ENCODE measurements at regions not wholly inside any gene's neighbourhood (a gene's known extent, or its start where the extent isn't known, plus 50 kb on each side); places are given as distances from the start of the nearest gene placed in this dataset.
"Not testable (repeated sequence)": the region's sequence is repeated elsewhere in the genome, so short reads cannot be mapped to it uniquely, and the experiment has no call there.

DNA sequence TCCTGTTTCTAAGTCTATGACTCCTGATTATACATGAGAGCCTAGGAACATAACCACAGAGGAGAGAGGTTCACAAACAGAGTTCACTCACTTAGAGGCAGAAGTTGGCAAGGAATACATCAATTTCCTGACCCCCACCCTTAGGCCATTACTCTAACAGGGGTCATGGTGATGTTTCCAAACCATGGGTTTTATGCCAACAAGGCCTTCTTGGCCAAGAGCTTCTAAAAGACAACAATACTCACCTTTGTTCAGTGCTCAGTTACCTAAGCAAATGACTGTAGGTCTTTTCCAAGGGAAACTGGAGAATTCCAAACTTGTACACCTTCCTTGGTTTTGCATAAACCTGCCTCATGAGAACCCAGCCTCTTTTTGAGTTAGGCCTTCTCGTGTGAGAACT lies 52.6 kb downstream of the ERICH4 start:
- no peak for DNase-seq (ENCODE audit: low read depth in 1 of 2, low spot score in 1 of 2)

GRCh38 chr19:41499899-41500298 lies 56.9 kb downstream of the ERICH4 start:
- no peak for DNase-seq (ENCODE audit: low read depth in 1 of 2, low spot score in 1 of 2)

GRCh38 chr19:41500443-41500842 lies 57.5 kb downstream of the ERICH4 start:
- DNase-seq (ENCODE audit: low read depth in 1 of 2, low spot score in 1 of 2), result no peak

GRCh38 chr19:41501854-41502253 lies 58.9 kb downstream of the ERICH4 start:
- no peak for DNase-seq (ENCODE audit: low read depth in 1 of 2, low spot score in 1 of 2)

- no peak for DNase-seq (ENCODE audit: low read depth in 1 of 2, low spot score in 1 of 2)
These were observed 62.1 kb downstream of the ERICH4 start for GRCh38 chr19:41505105-41505504.

GRCh38 chr19:41510484-41510883 lies 65.5 kb upstream of the CEACAM21 start:
- DNase-seq (ENCODE audit: low read depth in 1 of 2, low spot score in 1 of 2), result no peak

GRCh38 chr19:41511628-41512027 lies 64.3 kb upstream of the CEACAM21 start:
- no peak for DNase-seq (ENCODE audit: low read depth in 1 of 2, low spot score in 1 of 2)

- no peak for DNase-seq (ENCODE audit: low read depth in 1 of 2, low spot score in 1 of 2)
These were observed 60.8 kb upstream of the CEACAM21 start for GRCh38 chr19:41515015-41515652.

- not testable (repeated sequence) for DNase-seq (ENCODE audit: low read depth in 1 of 2, low spot score in 1 of 2)
These were observed 59.4 kb upstream of the CEACAM21 start for GRCh38 chr19:41516292-41517171.

DNA sequence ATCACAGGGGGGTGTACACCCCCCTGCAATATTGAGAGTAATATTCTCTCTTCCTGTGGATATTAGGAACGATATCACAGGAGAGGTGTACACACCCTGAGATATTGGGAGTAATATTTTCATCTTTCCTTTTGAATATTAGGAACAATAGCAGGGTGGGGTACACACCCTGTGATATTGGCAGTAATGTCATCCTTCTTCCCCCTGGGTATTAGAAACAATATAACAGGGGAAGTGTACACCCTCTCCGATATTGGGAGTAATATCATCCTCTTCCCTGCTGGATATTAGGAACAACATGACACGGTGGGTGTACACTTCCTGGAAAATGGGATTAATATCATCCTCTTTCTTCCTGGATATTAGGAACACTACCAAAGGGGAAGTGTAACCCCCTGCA lies 57.8 kb upstream of the CEACAM21 start:
- DNase-seq (ENCODE audit: low read depth in 1 of 2, low spot score in 1 of 2), result no peak

GRCh38 chr19:41521138-41521930 lies 54.6 kb upstream of the CEACAM21 start:
- DNase-seq (ENCODE audit: low read depth in 1 of 2, low spot score in 1 of 2), result not testable (repeated sequence)

- peak in 1 of 2 donors; percentile 15 for DNase-seq (ENCODE audit: low read depth in 1 of 2, low spot score in 1 of 2)
These were observed 53.9 kb upstream of the CEACAM21 start for GRCh38 chr19:41521931-41522555.

GRCh38 chr19:41525989-41526388 lies 50.0 kb upstream of the CEACAM21 start:
- DNase-seq (ENCODE audit: low read depth in 1 of 2, low spot score in 1 of 2), result no peak
